CD14-positive monocyte (primary cell): ENCODE measurements at regions not wholly inside any gene's neighbourhood (a gene's known extent, or its start where the extent isn't known, plus 50 kb on each side); places are given as distances from the start of the nearest gene placed in this dataset.

ENCODE experiments used
- DNase-seq, 3 donors: peaks; one replicate each; pipeline ENCODE4 v3.0.0-alpha.2; 2011 to 2022
- H2AFZ ChIP-seq: 2 replicates; pipeline ENCODE4 v1.6.0; 2012; ENCODE audit warnings: mild to moderate bottlenecking, low read depth, low read length, inconsistent platforms; ENCODE audit not compliant: insufficient read depth, poor library complexity, severe bottlenecking
- H3K27ac ChIP-seq, 2 donors: 1 replicate in 1 of 2; 2 replicates in 1 of 2; pipeline ENCODE4 v1.5.1; 2012 to 2013; ENCODE audit warnings: low read length in 2 of 2, control low read depth in 1 of 2, inconsistent platforms in 1 of 2, low read depth in 1 of 2, mild to moderate bottlenecking in 1 of 2
- H3K27me3 ChIP-seq, 2 donors: one replicate each; pipeline versions ENCODE4 v1.6.0 to v1.6.1; 2011 to 2013; ENCODE audit warnings: low read length in 2 of 2; ENCODE audit not compliant: control insufficient read depth in 2 of 2, insufficient read depth in 2 of 2
- H3K36me3 ChIP-seq, 2 donors: replicated peaks in 1 of 2; 1 replicate in 1 of 2; 2 replicates in 1 of 2; pipeline versions ENCODE4 v1.5.1 to v1.6.1; 2012 to 2013; ENCODE audit warnings: low read length in 2 of 2, control low read depth in 1 of 2, inconsistent platforms in 1 of 2, mild to moderate bottlenecking in 1 of 2; ENCODE audit not compliant: insufficient read depth in 2 of 2, control insufficient read depth in 1 of 2
- H3K4me1 ChIP-seq, 2 donors: 1 replicate in 1 of 2; 2 replicates in 1 of 2; pipeline versions ENCODE4 v1.5.1 to v1.6.1; 2012 to 2013; ENCODE audit warnings: low read length in 2 of 2, control low read depth in 1 of 2, inconsistent platforms in 1 of 2, mild to moderate bottlenecking in 1 of 2, moderate library complexity in 1 of 2; ENCODE audit not compliant: insufficient read depth in 2 of 2, control insufficient read depth in 1 of 2
- H3K4me2 ChIP-seq: replicated peaks from 2 replicates; pipeline ENCODE3; 2012; ENCODE audit warnings: low read length, moderate library complexity, mild to moderate bottlenecking; ENCODE audit not compliant: poor library complexity, severe bottlenecking; ENCODE audit errors: extremely low read depth
- H3K4me3 ChIP-seq, 3 experiments: fragments of 200-600 bp in 1 of 3; sonication (generic) in 1 of 3; replicated peaks in 1 of 3; 1 replicate in 2 of 3; 2 replicates in 1 of 3; pipeline ENCODE4 v1.5.1; 2011 to 2013; ENCODE audit warnings: low read length in 3 of 3, mild to moderate bottlenecking in 3 of 3, control low read depth in 2 of 3, low read depth in 2 of 3, inconsistent platforms in 1 of 3, moderate library complexity in 1 of 3
- H3K79me2 ChIP-seq: 2 replicates; pipeline ENCODE4 v1.6.0; 2012; ENCODE audit warnings: mild to moderate bottlenecking, control low read depth, inconsistent platforms, low read length, moderate library complexity; ENCODE audit not compliant: insufficient read depth
- H3K9ac ChIP-seq: 2 replicates; pipeline ENCODE4 v1.6.0; 2017; ENCODE audit warnings: low read length, mild to moderate bottlenecking; ENCODE audit not compliant: insufficient read depth, poor library complexity, severe bottlenecking
- H3K9me3 ChIP-seq, 2 donors: replicated peaks in 1 of 2; 1 replicate in 1 of 2; 2 replicates in 1 of 2; pipeline versions ENCODE4 v1.5.1 to v1.6.1; 2012 to 2013; ENCODE audit warnings: low read length in 2 of 2, control low read depth in 1 of 2; ENCODE audit not compliant: control insufficient read depth in 1 of 2, insufficient read depth in 1 of 2
- H4K20me1 ChIP-seq: 2 replicates; pipeline ENCODE4 v1.6.0; 2012; ENCODE audit warnings: mild to moderate bottlenecking, low read length, control low read depth, moderate library complexity; ENCODE audit not compliant: insufficient read depth
- H3K27ac Mint-ChIP-seq, 7 donors: one replicate each; pipeline ENCODE4 v1.8.0; 2020; ENCODE audit warnings: mild to moderate bottlenecking in 7 of 7, mixed read lengths in 7 of 7, moderate library complexity in 6 of 7, inconsistent platforms in 2 of 7
- H3K27me3 Mint-ChIP-seq, 3 donors: one replicate each; pipeline ENCODE4 v1.8.0; 2021 to 2022; ENCODE audit warnings: low read depth in 3 of 3, mild to moderate bottlenecking in 3 of 3, mixed read lengths in 3 of 3, moderate library complexity in 3 of 3, inconsistent platforms in 1 of 3
- H3K36me3 Mint-ChIP-seq, 2 donors: one replicate each; pipeline ENCODE4 v1.8.0; 2020; ENCODE audit warnings: mixed read lengths in 2 of 2, inconsistent platforms in 1 of 2, mild to moderate bottlenecking in 1 of 2
- H3K4me1 Mint-ChIP-seq: one replicate; pipeline ENCODE4 v1.8.0; 2020; ENCODE audit warnings: mild to moderate bottlenecking, mixed read lengths
- H3K4me3 Mint-ChIP-seq, 2 donors: one replicate each; pipeline ENCODE4 v1.8.0; 2020; ENCODE audit warnings: mild to moderate bottlenecking in 2 of 2, mixed read lengths in 2 of 2, moderate library complexity in 1 of 2
- H3K9me3 Mint-ChIP-seq, 7 donors: one replicate each; pipeline ENCODE4 v1.8.0; 2020 to 2022; ENCODE audit warnings: mixed read lengths in 7 of 7, mild to moderate bottlenecking in 6 of 7, moderate library complexity in 6 of 7, inconsistent platforms in 2 of 7
- WGBS: methylation state at CpG from one replicate; pipeline ENCODE4 v1.1.5; 2013; ENCODE audit warnings: missing lambda C conversion rate; ENCODE audit not compliant: insufficient coverage; 5-methylcytosine and 5-hydroxymethylcytosine counted together
- intact Hi-C, 2 donors: fragments of 100-400 bp; cut with micrococcal nuclease; formaldehyde crosslinking; loops; one replicate each; pipeline versions ENCODE4 v1.15.0 to v1.15.1; 2023
- TF ChIP-seq, protein P1 (sequence below): fragments of 200-600 bp; IDR thresholded peaks from one replicate; pipeline ENCODE4 v1.8.0; 2022; ENCODE audit warnings: antibody characterized with exemption, mild to moderate bottlenecking

GRCh38 chr5:35436400-35437057 lies 181.1 kb upstream of the SPEF2 start:
- no peaks in the 10 kb centered on the region for H4K20me1 ChIP-seq
- H3K27ac Mint-ChIP-seq = no peak overlapping the region
- no peak overlapping the region for H3K4me3 ChIP-seq

DNA sequence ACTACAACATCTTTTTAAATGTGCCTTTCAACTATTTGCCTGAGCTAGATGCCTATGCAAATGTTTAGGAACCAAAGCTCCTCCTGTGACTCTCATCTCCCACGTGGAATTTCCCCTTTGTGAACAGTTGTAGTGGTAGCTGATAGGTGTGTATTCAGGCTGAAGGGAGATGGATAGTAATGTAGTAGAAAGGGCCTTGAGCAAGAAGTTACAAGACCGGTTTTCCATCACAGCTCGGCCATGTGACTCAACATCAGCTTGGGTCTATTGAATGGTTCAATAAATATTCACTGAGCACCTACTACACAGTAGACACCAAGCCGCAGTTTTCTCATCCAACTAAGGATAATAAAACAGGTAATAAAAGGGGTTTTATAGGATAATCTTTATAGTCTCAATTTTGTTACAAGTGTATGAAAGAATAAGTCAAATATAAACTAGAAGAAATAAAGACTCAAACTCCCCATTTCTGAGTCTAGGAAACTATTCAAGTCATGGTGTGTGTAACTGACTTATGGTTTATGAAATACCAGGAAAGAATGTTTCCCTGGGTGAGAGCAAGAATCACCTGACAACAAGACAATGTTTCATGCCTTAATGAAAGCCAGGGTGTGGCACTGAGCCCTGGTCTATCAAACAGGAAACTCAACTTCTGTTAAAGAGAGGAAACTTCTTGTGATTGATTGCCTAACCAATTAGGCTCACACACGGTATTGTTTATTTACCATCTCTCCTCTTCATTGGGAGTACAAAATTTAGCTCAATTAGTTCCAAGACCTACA lies 187.1 kb upstream of the SPEF2 start:
- DNase-seq = peak; percentile 38 to 59 (median 43)
- intact Hi-C loops = loop anchor here in 1 of 2 donors (10.0 kb wide), 1 partner anchor 46 kb away; no protein-coding TSS in a partner anchor
- H3K36me3 ChIP-seq = no peaks in the 10 kb centered on the region
- Mint-ChIP-seq H3K27ac (peak overlapping the region in 5 of 7 donors; percentile 23 to 88 (median 55)), H3K27me3 (no peaks in the 10 kb centered on the region), H3K9me3 (peaks cover 0 to 10% (median 2%) of the 10 kb centered on the region in 7 donors), H3K4me1 (peaks cover 23% of the 10 kb centered on the region), H3K36me3 (no peaks in the 10 kb centered on the region), H3K4me3 (peak overlapping the region in 1 of 2 donors; percentile 68)
- no peaks in the 10 kb centered on the region for H3K27me3 ChIP-seq
- H3K4me2 ChIP-seq = peak overlapping the region; percentile 57
- H3K4me1 ChIP-seq = peaks cover 17 to 21% of the 10 kb centered on the region in 2 donors
- peak overlapping the region in 1 of 3 experiments; percentile 30 for H3K4me3 ChIP-seq
- H3K9ac ChIP-seq = no peak overlapping the region
- H2AFZ ChIP-seq = peak overlapping the region; percentile 2
- H3K9me3 ChIP-seq = no peaks in the 10 kb centered on the region
- no peaks in the 10 kb centered on the region for H4K20me1 ChIP-seq
- WGBS = no CpG with 5 or more reads among the region's 5 CpGs
- no peaks in the 10 kb centered on the region for H3K79me2 ChIP-seq
- H3K27ac ChIP-seq = peak overlapping the region in 1 of 2 donors; percentile 62
- TF ChIP-seq, protein P1, sequence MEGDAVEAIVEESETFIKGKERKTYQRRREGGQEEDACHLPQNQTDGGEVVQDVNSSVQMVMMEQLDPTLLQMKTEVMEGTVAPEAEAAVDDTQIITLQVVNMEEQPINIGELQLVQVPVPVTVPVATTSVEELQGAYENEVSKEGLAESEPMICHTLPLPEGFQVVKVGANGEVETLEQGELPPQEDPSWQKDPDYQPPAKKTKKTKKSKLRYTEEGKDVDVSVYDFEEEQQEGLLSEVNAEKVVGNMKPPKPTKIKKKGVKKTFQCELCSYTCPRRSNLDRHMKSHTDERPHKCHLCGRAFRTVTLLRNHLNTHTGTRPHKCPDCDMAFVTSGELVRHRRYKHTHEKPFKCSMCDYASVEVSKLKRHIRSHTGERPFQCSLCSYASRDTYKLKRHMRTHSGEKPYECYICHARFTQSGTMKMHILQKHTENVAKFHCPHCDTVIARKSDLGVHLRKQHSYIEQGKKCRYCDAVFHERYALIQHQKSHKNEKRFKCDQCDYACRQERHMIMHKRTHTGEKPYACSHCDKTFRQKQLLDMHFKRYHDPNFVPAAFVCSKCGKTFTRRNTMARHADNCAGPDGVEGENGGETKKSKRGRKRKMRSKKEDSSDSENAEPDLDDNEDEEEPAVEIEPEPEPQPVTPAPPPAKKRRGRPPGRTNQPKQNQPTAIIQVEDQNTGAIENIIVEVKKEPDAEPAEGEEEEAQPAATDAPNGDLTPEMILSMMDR = no peak

More at GRCh38 chr5:35436400-35437057, 181.1 kb upstream of the SPEF2 start:
- Histone ChIP-seq H3K27me3 (no peaks in the 10 kb centered on the region), H2AFZ (no peak overlapping the region), H3K9me3 (no peaks in the 10 kb centered on the region), H3K27ac (no peak overlapping the region), H3K9ac (no peak overlapping the region), H3K4me1 (peaks cover 12 to 32% of the 10 kb centered on the region in 2 donors), H3K4me2 (no peak overlapping the region), H3K79me2 (no peaks in the 10 kb centered on the region), H3K36me3 (no peaks in the 10 kb centered on the region)
- H3K36me3 Mint-ChIP-seq = peaks cover 0 to 7% of the 10 kb centered on the region in 2 donors
- H3K4me3 Mint-ChIP-seq = no peak overlapping the region
- TF ChIP-seq, protein P1 = peak; percentile 77
- DNase-seq = peak; percentile 26 to 54 (median 51)
- 100% methylated on average over 1 of the region's 6 CpGs for WGBS
- H3K9me3 Mint-ChIP-seq = peaks cover 3 to 12% (median 7%) of the 10 kb centered on the region in 7 donors
- H3K4me1 Mint-ChIP-seq = peaks cover 33% of the 10 kb centered on the region
- intact Hi-C loops = loop anchor here in 1 of 2 donors (10.0 kb wide), 1 partner anchor 52 kb away; no protein-coding TSS in a partner anchor
- H3K27me3 Mint-ChIP-seq = no peaks in the 10 kb centered on the region
